ENCODE measurements at regions not wholly inside any gene's neighbourhood (a gene's known extent, or its start where the extent isn't known, plus 50 kb on each side); places are given as distances from the start of the nearest gene placed in this dataset.
A peak's percentile ranks its signal among the peaks of the same experiment; 100 is the strongest.

- DNase-seq (ENCODE audit: low spot score), result no peak
Observed at GRCh38 chr2:145095641-145096435, 575.9 kb upstream of the ZEB2 start.

- no peak for DNase-seq (ENCODE audit: low spot score)
Observed at GRCh38 chr2:145094370-145094769, 574.5 kb upstream of the ZEB2 start.

- no peak for DNase-seq (ENCODE audit: low spot score)
Observed at GRCh38 chr2:145091967-145092366, 572.0 kb upstream of the ZEB2 start.

DNA sequence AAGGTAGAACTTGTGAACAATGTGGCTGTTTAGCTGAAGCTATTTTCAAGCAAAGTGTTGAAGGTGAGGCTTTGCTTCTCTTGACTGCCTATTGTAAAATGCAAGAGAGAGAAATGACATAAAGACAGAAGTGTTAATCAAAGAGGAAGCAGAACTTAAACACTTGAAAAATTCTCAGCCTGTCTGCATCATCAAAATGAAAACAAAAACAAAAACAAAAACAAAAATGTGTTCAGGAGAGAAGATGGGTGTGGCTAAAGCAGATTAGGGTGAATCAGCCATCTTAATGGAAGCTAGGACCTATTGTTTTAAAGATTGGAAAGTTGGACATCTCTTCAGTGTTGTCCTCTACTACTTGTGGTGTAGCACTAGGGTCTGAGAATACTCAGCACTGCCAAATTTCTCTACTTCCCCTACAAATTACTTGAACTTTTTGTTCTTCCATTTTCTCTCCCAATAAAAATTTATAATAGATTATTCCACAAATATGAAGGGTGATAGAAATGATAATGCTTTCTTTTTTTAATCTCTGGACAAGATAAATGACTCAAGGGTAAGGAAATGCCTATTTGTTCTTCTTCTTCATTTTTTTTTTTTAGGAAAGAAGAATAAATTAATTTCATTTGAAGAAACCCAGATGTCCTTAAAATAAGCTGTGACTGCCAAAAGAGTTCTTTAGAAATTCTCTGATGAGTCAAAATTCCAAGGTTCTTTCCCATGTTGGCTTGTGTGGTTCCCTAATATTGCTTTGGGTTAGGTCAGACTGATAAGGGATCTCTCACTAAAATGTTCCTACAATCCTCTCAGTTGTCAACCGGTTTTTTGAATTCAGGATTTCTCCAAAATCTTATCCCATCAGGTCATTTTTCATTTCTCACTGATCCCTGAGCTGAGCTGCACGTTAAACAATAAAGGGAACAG lies 571.2 kb upstream of the ZEB2 start:
- DNase-seq (ENCODE audit: low spot score), result peak; percentile 64

DNA sequence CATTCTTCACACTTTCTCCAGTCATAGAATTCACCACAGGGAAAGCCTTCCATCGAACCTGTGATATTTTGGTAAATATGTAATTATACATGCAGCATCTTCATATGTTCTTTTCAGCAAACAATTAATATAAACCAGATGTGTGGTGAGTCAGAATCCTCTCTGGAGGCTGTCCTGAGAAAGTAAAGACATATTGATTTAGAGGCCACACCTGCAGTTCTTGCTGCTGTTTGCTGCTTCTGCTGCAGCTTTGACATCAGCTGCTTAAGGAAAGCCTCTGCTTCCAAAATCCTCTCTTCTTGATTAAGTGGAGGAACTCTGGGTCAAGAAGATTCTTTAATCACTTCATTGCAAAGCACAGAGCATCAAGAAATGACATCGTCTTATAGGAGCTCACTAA lies 568.8 kb upstream of the ZEB2 start:
- no peak for DNase-seq (ENCODE audit: low spot score)

GRCh38 chr2:145086910-145087309 lies 567.0 kb upstream of the ZEB2 start:
- DNase-seq (ENCODE audit: low spot score), result no peak

- DNase-seq (ENCODE audit: low spot score), result peak; percentile 37
Observed at GRCh38 chr2:145085612-145086011, 565.7 kb upstream of the ZEB2 start.

DNA sequence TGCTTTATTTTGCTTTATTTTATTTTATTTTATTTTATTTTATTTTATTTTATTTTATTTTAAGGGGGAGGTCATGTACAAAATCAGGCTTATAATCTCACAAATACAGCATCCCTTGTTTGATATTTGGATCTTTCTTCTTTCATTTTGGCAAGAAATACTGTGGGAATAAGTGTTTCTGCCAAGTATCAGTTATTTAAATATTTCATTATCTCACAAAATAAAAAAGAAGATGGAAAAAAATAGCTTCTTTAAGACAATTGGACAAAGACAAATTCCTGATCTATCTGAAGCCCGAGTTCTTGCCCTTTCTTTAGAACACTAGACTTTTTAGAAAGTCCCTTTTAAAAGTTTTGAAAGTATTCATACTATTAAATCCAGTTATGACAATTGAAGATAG lies 560.5 kb upstream of the ZEB2 start:
- no peak for DNase-seq (ENCODE audit: low spot score)

DNA sequence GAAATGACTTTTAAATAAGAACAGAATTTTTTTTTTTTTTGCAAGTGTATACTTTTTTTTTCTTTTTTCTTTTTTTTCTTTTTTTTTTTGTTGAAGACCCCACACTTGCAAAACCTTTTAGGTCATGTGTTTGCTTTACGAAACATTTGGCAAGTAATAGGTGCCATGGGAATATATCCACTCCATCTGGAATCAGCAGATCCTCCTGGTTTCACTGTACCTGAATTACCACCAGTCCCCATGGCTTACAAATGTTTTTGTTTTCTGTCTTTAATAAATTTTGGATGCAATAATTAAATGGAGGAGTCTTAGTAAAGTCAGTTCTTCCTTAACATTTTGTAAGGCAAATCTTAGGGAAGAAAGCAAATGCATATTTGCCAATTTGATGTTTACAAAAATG lies 559.7 kb upstream of the ZEB2 start:
- DNase-seq (ENCODE audit: low spot score), result no peak

DNA sequence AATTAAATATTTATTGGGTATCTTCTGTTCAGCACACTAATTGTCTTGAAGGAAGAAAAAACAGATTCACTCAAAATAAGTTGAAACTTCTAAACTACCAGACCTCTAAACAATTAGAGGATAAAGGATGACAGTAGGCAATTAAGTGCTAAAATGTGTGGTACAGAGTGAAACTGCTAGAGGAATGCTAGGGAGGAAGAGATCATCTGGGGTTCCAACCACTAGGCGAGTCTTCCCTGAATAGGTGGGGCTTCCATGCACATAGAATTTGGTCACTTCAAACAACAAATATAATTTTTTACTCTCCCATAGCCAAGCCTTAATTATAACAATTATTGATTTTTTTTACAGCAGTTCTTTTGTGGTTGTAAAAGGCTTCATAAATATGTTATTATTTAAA lies 559.0 kb upstream of the ZEB2 start:
- no peak for DNase-seq (ENCODE audit: low spot score)

GRCh38 chr2:145076085-145076484 lies 556.2 kb upstream of the ZEB2 start:
- no peak for DNase-seq (ENCODE audit: low spot score)

DNA sequence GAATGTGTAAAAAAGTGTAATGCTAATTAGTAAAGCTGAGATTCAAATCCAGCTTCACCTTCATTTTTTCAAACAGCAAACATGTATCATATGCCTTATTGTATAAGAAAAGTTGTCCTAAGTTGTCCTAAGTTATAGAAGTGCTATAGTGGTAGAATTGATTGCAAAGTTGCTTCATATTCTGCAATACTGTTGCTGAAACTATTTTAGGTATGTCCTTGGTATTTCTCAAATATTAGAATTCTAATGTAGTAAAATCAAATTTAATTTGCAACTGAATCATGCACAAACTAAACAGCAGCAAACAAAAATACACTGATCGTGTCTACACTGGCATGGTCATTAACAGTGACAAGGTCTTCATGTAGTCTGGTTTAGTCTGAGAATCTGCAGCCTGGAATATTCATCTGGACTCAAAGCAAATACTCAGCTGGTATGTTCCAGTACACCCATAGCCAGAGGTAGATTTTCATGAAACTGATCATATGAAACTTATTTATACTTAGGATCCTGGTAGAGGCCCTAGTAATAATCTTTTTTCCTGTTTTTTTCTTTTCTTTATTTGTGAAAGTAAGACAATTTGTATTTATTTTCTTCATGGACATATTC lies 555.6 kb upstream of the ZEB2 start:
- DNase-seq (ENCODE audit: low spot score), result no peak

- no peak for DNase-seq (ENCODE audit: low spot score)
Observed at GRCh38 chr2:145070703-145071102, 550.8 kb upstream of the ZEB2 start.

DNA sequence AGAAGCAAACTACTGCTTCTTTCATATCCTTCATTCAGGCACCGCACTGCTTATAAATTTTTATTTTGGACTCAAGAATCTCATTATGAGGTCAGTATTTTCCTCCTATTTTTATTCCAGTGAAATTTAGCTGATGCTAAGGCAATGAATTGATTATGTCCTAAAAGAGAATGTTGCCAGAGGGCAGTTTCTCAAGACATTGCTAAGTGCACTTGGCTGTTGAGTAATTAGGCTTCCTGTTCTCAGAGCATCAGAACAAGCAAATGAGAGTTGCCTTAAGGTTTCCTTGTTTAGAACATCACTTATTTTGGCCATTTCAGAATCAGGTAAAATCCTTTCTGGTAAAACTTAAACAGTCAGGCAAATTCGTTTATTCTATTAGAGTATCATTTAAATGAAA lies 548.6 kb upstream of the ZEB2 start:
- DNase-seq (ENCODE audit: low spot score), result no peak

- no peak for DNase-seq (ENCODE audit: low spot score)
Observed at GRCh38 chr2:145067549-145068030, 547.7 kb upstream of the ZEB2 start.

- DNase-seq (ENCODE audit: low spot score), result peak; percentile 28
Observed at GRCh38 chr2:145066856-145067548, 547.1 kb upstream of the ZEB2 start.

- DNase-seq (ENCODE audit: low spot score), result peak; percentile 15
Observed at GRCh38 chr2:145066151-145066661, 546.3 kb upstream of the ZEB2 start.

DNA sequence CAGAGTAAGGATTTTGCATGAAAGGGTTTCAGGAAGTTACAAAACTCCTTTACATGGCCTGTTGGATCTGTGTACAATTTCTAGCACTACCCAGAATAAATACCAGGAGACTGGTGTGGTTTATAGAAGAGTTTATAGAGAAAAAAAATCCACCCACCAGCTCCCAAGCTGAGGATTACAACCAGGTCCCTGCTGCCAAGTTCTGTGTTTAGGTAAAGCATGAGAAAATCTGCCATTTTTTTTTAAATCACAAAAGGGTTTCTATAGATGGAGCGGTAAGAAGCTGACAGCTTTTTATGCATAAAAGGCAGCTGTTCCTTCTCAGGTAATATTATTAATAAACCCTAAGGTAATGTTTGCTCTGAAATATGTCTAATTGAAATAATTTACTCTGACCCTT lies 545.4 kb upstream of the ZEB2 start:
- no peak for DNase-seq (ENCODE audit: low spot score)

- DNase-seq (ENCODE audit: low spot score), result no peak
Observed at GRCh38 chr2:145064511-145064910, 544.6 kb upstream of the ZEB2 start.

DNA sequence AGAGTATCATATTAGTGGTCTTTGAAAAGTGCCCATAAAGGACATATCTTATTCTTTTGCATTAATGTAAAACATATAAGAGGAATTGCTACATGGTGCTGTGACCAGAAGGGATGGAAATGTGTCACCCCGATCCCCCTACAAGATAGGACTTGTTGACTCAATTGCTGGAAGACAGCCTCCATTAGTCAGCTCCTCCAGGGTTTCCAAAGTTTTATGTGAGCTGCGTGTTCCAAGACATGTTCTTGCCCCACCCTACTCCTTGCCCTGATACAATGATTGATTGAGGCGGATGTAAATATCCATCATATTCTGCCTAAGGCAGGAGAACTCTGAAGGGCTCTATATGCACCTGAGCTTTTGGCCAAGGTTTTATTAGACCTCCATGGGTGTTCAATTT lies 541.0 kb upstream of the ZEB2 start:
- DNase-seq (ENCODE audit: low spot score), result peak; percentile 57

- DNase-seq (ENCODE audit: low spot score), result no peak
Observed at GRCh38 chr2:145059914-145060313, 540.0 kb upstream of the ZEB2 start.

DNA sequence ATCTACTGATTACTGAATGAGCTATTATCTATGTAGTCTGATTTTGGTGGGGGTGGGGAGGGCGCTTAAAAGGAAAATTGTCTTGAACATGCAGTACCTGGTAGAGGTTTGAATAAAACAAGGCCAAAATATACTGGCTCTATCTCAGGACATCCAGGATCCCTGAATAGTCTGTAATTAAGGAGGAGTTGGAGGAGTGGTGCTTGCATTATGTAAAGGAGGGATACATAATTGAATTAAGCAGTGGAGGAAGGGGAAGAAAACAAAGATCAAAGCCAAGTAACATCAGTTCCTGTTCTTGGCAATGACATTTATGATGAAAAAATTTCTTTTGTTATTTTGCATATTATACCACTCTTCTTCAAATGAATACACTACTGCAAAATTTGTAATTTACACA lies 539.4 kb upstream of the ZEB2 start:
- no peak for DNase-seq (ENCODE audit: low spot score)
